Endothelial cell (in vitro differentiated cells): ENCODE measurements at regions not wholly inside any gene's neighbourhood (a gene's known extent, or its start where the extent isn't known, plus 50 kb on each side); places are given as distances from the start of the nearest gene placed in this dataset.

Experiments
- DNase-seq: peaks from one replicate; pipeline ENCODE4 v3.0.0; 2021; ENCODE audit warnings: low spot score
- H3K27ac Mint-ChIP-seq: one replicate; pipeline ENCODE4 v1.8.0; 2021; ENCODE audit warnings: mixed read lengths, inconsistent platforms; ENCODE audit not compliant: unreplicated experiment
- H3K27me3 Mint-ChIP-seq: one replicate; pipeline ENCODE4 v1.8.0; 2021; ENCODE audit warnings: mild to moderate bottlenecking, moderate library complexity, mixed read lengths, inconsistent platforms; ENCODE audit not compliant: unreplicated experiment
- H3K36me3 Mint-ChIP-seq: one replicate; pipeline ENCODE4 v1.8.0; 2021; ENCODE audit warnings: mild to moderate bottlenecking, low read depth, mixed read lengths, inconsistent platforms; ENCODE audit not compliant: unreplicated experiment
- H3K4me1 Mint-ChIP-seq: one replicate; pipeline ENCODE4 v1.8.0; 2021; ENCODE audit warnings: mild to moderate bottlenecking, mixed read lengths, inconsistent platforms; ENCODE audit not compliant: unreplicated experiment
- H3K4me3 Mint-ChIP-seq: one replicate; pipeline ENCODE4 v1.8.0; 2021; ENCODE audit warnings: mild to moderate bottlenecking, mixed read lengths, inconsistent platforms; ENCODE audit not compliant: unreplicated experiment
- H3K9me3 Mint-ChIP-seq: one replicate; pipeline ENCODE4 v1.8.0; 2021; ENCODE audit warnings: mixed read lengths, inconsistent platforms; ENCODE audit not compliant: unreplicated experiment
- CTCF ChIP-seq: fragments of 200-600 bp; sonication (generic); IDR thresholded peaks from one replicate; pipeline ENCODE4 v1.5.0; 2021; ENCODE audit warnings: antibody characterized with exemption; ENCODE audit not compliant: unreplicated experiment

- no peaks in the 10 kb centered on the region for H3K9me3 Mint-ChIP-seq
- H3K4me1 Mint-ChIP-seq, result no peaks in the 10 kb centered on the region
- no peaks in the 10 kb centered on the region for H3K36me3 Mint-ChIP-seq
- no peak overlapping the region for H3K27ac Mint-ChIP-seq
- no peak for TF ChIP-seq CTCF
- no peak overlapping the region for H3K4me3 Mint-ChIP-seq
- no peaks in the 10 kb centered on the region for H3K27me3 Mint-ChIP-seq
- no peak for DNase-seq
These were observed 139.0 kb upstream of the CWC22 start for GRCh38 chr2:180146114-180146513.

DNA sequence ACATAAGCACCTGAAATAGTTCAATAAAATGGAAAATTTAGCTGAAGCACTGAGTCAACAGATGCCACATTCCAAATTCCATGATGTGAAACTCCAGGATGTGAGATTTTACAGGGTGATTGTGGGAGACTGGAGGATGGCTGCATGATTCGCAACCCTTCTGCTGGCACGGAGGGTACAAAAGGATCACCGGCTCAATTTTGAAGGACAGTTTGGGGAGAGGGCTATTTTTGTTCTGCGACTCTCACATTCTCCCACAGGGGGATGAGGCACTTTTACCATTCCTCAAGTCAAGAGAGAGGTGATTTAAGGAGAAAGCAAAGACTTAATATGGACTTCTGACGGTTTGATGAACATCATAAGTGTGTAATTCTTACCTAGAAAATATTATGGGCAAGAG, 138.1 kb upstream of the CWC22 start:
- H3K27ac Mint-ChIP-seq, result no peak overlapping the region
- H3K9me3 Mint-ChIP-seq, result no peaks in the 10 kb centered on the region
- H3K36me3 Mint-ChIP-seq, result no peaks in the 10 kb centered on the region
- no peak for TF ChIP-seq CTCF
- no peaks in the 10 kb centered on the region for H3K27me3 Mint-ChIP-seq
- H3K4me1 Mint-ChIP-seq, result no peaks in the 10 kb centered on the region
- DNase-seq, result no peak
- H3K4me3 Mint-ChIP-seq, result no peak overlapping the region

DNA sequence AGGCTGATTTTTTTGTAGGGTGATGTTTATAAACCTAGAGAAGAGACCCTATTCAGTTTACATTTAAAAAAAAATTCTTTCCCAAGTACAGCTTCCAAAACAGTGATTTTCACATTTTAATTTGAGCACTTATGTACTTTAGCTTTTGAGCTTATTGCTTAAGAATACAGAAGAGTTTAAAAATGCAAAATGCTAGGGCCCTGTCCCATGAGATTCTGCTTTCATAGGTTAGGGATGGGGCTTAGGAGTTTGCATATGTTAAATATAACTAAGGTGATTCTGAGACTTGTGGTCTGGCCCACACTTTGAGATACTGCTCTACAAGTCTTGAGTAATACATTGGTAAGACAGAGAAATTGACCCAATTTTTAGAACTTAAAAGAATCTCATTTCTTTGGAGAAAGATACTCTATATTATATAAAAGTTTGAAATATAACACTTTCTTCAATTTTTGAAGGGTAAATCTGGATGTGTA, 137.3 kb upstream of the CWC22 start:
- no peaks in the 10 kb centered on the region for H3K9me3 Mint-ChIP-seq

GRCh38 chr2:180143633-180144337, 136.7 kb upstream of the CWC22 start:
- H3K4me3 Mint-ChIP-seq, result no peak overlapping the region
- no peaks in the 10 kb centered on the region for H3K9me3 Mint-ChIP-seq
- H3K27ac Mint-ChIP-seq, result no peak overlapping the region
- no peaks in the 10 kb centered on the region for H3K4me1 Mint-ChIP-seq
- no peak for TF ChIP-seq CTCF
- no peaks in the 10 kb centered on the region for H3K27me3 Mint-ChIP-seq
- no peaks in the 10 kb centered on the region for H3K36me3 Mint-ChIP-seq
- no peak for DNase-seq

More for the DNA sequence above, 137.3 kb upstream of the CWC22 start:
- Mint-ChIP-seq H3K4me1 (no peaks in the 10 kb centered on the region), H3K27ac (no peak overlapping the region), H3K36me3 (no peaks in the 10 kb centered on the region), H3K27me3 (no peaks in the 10 kb centered on the region), H3K4me3 (no peak overlapping the region)
- no peak for TF ChIP-seq CTCF
- DNase-seq, result no peak

- Mint-ChIP-seq H3K9me3 (no peaks in the 10 kb centered on the region), H3K4me3 (no peak overlapping the region), H3K27me3 (no peaks in the 10 kb centered on the region), H3K36me3 (no peaks in the 10 kb centered on the region), H3K4me1 (no peaks in the 10 kb centered on the region), H3K27ac (no peak overlapping the region)
- no peak for TF ChIP-seq CTCF
- DNase-seq, result no peak
These were observed 134.5 kb upstream of the CWC22 start for GRCh38 chr2:180141600-180141999.
